Uterus (tissue), 3 donors: ENCODE measurements at regions not wholly inside any gene's neighbourhood (a gene's known extent, or its start where the extent isn't known, plus 50 kb on each side); places are given as distances from the start of the nearest gene placed in this dataset.

Experiments used
- DNase-seq, 2 donors: peaks; one replicate each; pipeline ENCODE4 v3.0.0-alpha.2; 2019 to 2020
- H3K27ac ChIP-seq, 2 donors: fragments of 200-600 bp; sonication (generic); 1 replicate in 1 of 2; 2 replicates in 1 of 2; pipeline ENCODE4 v1.5.1; 2016 to 2018
- H3K27me3 ChIP-seq, 2 donors: fragments of 200-600 bp; sonication (generic); one replicate each; pipeline ENCODE4 v1.5.1; 2018 to 2019; ENCODE audit warnings: control low read depth in 1 of 2
- H3K36me3 ChIP-seq, 2 donors: fragments of 200-600 bp; sonication (generic); one replicate each; pipeline ENCODE4 v1.5.1; 2019; ENCODE audit warnings: control low read depth in 1 of 2
- H3K4me1 ChIP-seq, 2 donors: fragments of 200-600 bp; sonication (generic); one replicate each; pipeline ENCODE4 v1.5.1; 2018 to 2019; ENCODE audit warnings: control low read depth in 1 of 2
- H3K4me3 ChIP-seq, 2 donors: fragments of 200-600 bp; sonication (generic); 1 replicate in 1 of 2; 2 replicates in 1 of 2; pipeline ENCODE4 v1.5.1; 2018 to 2019; ENCODE audit warnings: mild to moderate bottlenecking in 1 of 2
- H3K9me3 ChIP-seq, 2 donors: fragments of 200-600 bp; sonication (generic); one replicate each; pipeline ENCODE4 v1.5.1; 2019; ENCODE audit warnings: control low read depth in 1 of 2
- CTCF ChIP-seq, 4 experiments: fragments of 200-600 bp in 2 of 4; fragments of 450-650 bp in 2 of 4; sonication (generic) in 2 of 4; IDR thresholded peaks; one replicate each; pipeline ENCODE4 v1.5.1; 2016 to 2019; ENCODE audit warnings: antibody characterized with exemption in 4 of 4, mild to moderate bottlenecking in 2 of 4, moderate library complexity in 1 of 4
- POLR2A ChIP-seq, 2 donors: fragments of 450-650 bp; IDR thresholded peaks; one replicate each; pipeline ENCODE4 v1.6.1; 2016; ENCODE audit warnings: antibody characterized with exemption in 2 of 2, mild to moderate bottlenecking in 1 of 2, moderate library complexity in 1 of 2
- intact Hi-C: fragments of 100-400 bp; cut with DNase I; formaldehyde crosslinking; loops from one replicate; pipeline ENCODE4 v1.15.1; 2023; ENCODE audit warnings: low total_unique reads
- donor health status: DM: yes; HTN: yes; CAD: no.

DNA sequence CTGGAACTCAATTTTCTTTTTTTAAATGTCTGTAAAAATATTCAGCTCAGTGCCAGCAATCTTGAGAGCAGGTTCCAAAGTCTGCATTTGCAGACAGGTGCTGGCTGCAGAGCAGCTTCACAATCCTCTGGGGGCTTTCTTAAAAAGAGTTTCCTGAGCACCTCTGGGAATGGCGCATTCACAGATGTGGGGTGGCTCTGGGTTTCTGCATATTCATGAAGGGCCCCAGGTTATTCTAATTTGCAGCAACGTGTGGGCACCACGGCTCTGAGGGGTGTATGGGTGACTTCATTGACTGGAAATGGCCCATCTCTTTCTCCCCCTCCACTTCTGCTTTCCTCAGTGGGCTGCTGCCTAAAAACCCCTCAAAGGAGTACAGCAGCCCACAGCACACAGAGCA is 225.0 kb upstream of the APCDD1 start:
- Histone ChIP-seq H3K4me1 (no peaks in the 10 kb centered on the region), H3K9me3 (no peaks in the 10 kb centered on the region), H3K36me3 (no peaks in the 10 kb centered on the region), H3K4me3 (no peak overlapping the region), H3K27me3 (no peaks in the 10 kb centered on the region), H3K27ac (no peak overlapping the region)
- intact Hi-C loops = no loop called here
- TF ChIP-seq POLR2A (IDR thresholded peaks at IDR 0.05) (no peak), CTCF (IDR thresholded peaks at IDR 0.05) (no peak)
- DNase-seq = no peak

GRCh38 chr18:10230072-10230471 is 224.4 kb upstream of the APCDD1 start:
- DNase-seq = no peak
- H3K4me1 ChIP-seq = no peaks in the 10 kb centered on the region
- no peaks in the 10 kb centered on the region for H3K9me3 ChIP-seq
- TF ChIP-seq POLR2A (IDR thresholded peaks at IDR 0.05) (no peak), CTCF (IDR thresholded peaks at IDR 0.05) (no peak)
- H3K36me3 ChIP-seq = no peaks in the 10 kb centered on the region
- no peaks in the 10 kb centered on the region for H3K27me3 ChIP-seq
- no peak overlapping the region for H3K27ac ChIP-seq
- intact Hi-C loops = no loop called here
- H3K4me3 ChIP-seq = no peak overlapping the region

GRCh38 chr18:10231220-10231619 is 223.2 kb upstream of the APCDD1 start:
- intact Hi-C loops = no loop called here
- no peaks in the 10 kb centered on the region for H3K4me1 ChIP-seq

GRCh38 chr18:10232062-10232461 is 222.4 kb upstream of the APCDD1 start:
- H3K36me3 ChIP-seq = no peaks in the 10 kb centered on the region
- TF ChIP-seq POLR2A (IDR thresholded peaks at IDR 0.05) = no peak
- no peak for TF ChIP-seq CTCF (IDR thresholded peaks at IDR 0.05)
- peak overlapping the region; percentile 54 to 57 for H3K27ac ChIP-seq
- no peaks in the 10 kb centered on the region for H3K9me3 ChIP-seq
- intact Hi-C loops = no loop called here
- no peaks in the 10 kb centered on the region for H3K4me1 ChIP-seq
- no peaks in the 10 kb centered on the region for H3K27me3 ChIP-seq
- H3K4me3 ChIP-seq = no peak overlapping the region
- DNase-seq = no peak

More at GRCh38 chr18:10231220-10231619, 223.2 kb upstream of the APCDD1 start:
- no peak for DNase-seq
- TF ChIP-seq CTCF (IDR thresholded peaks at IDR 0.05) = no peak
- no peak for TF ChIP-seq POLR2A (IDR thresholded peaks at IDR 0.05)
- H3K27ac ChIP-seq = no peak overlapping the region
- no peak overlapping the region for H3K4me3 ChIP-seq
- H3K9me3 ChIP-seq = no peaks in the 10 kb centered on the region
- no peaks in the 10 kb centered on the region for H3K27me3 ChIP-seq
- no peaks in the 10 kb centered on the region for H3K36me3 ChIP-seq

DNA sequence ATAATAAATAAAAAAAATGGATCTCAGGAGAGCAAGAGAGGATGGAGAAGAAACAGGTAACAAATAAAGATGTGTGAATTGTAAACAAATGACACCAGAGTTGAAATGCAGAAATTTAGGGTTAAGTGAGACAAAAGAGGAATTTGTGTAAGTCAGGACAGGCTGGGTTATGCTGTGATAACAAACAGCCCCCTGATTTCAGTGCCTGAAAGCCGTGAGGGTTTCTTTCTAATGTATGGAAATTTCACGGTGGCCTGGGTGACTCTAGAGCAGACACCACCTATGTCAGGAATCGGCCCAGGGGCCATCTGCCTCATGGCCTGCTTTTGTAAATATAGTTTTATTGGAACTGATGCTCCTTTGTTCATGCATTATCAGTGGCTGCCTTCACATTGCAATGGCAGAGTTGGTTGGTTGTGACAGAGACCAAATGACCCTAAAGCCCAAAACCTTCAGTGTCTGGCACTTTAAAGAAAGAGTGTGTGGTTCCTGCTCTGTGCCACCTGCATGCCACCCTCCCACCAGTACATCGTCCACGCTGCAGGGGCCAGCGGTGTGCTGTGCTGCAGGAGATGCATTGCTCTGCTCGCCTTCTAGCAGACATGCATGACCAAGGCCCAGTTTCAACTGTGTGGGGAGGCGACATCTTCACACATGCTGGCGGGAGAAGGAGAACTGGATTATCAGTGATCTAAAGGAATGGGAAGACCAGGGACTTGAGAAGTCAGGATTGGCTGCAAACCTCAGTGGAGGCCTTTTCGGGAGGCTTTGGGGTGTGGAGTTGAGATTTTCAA is 221.2 kb upstream of the APCDD1 start:
- TF ChIP-seq CTCF (IDR thresholded peaks at IDR 0.05) (no peak), POLR2A (IDR thresholded peaks at IDR 0.05) (no peak)
- H3K36me3 ChIP-seq = no peaks in the 10 kb centered on the region
- intact Hi-C loops = no loop called here
- no peaks in the 10 kb centered on the region for H3K9me3 ChIP-seq
- no peak for DNase-seq
- H3K4me1 ChIP-seq = no peaks in the 10 kb centered on the region
- peak overlapping the region in 1 of 2 donors; percentile 68 for H3K27ac ChIP-seq
- H3K27me3 ChIP-seq = no peaks in the 10 kb centered on the region
- H3K4me3 ChIP-seq = no peak overlapping the region
